H9 (cell line): ENCODE measurements at regions not wholly inside any gene's neighbourhood (a gene's known extent, or its start where the extent isn't known, plus 50 kb on each side); places are given as distances from the start of the nearest gene placed in this dataset.

Source experiments
- DNase-seq: peaks from one replicate; pipeline ENCODE4 v3.0.0-alpha.2; 2017
- H2AFZ ChIP-seq: one replicate; pipeline ENCODE4 v1.6.1; 2013; ENCODE audit warnings: mild to moderate bottlenecking, low read length, control low read depth, moderate library complexity
- H2AK5ac ChIP-seq: 2 replicates; pipeline ENCODE4 v1.6.1; 2013; ENCODE audit warnings: low read length, control low read depth, mixed read lengths; ENCODE audit not compliant: insufficient read length
- H2BK120ac ChIP-seq: one replicate; pipeline ENCODE4 v1.6.1; 2013; ENCODE audit warnings: low read depth, mild to moderate bottlenecking, low read length, control low read depth, inconsistent platforms; ENCODE audit not compliant: poor library complexity, severe bottlenecking
- H2BK12ac ChIP-seq: 2 replicates; pipeline ENCODE4 v1.6.1; 2013; ENCODE audit warnings: low read length, control low read depth, mixed read lengths, low read depth; ENCODE audit not compliant: insufficient read length
- H2BK15ac ChIP-seq: 2 replicates; pipeline ENCODE4 v1.6.1; 2013; ENCODE audit warnings: low read depth, low read length, control low read depth
- H2BK20ac ChIP-seq: one replicate; pipeline ENCODE4 v1.6.1; 2013; ENCODE audit warnings: low read depth, mild to moderate bottlenecking, low read length, control low read depth, inconsistent platforms; ENCODE audit not compliant: poor library complexity, severe bottlenecking
- H2BK5ac ChIP-seq: 2 replicates; pipeline ENCODE4 v1.6.1; 2013; ENCODE audit warnings: low read length, control low read depth, mixed read lengths; ENCODE audit not compliant: insufficient read length
- H3K14ac ChIP-seq: 2 replicates; pipeline ENCODE4 v1.6.1; 2013; ENCODE audit warnings: low read length, control low read depth; ENCODE audit not compliant: insufficient read depth
- H3K18ac ChIP-seq: 2 replicates; pipeline ENCODE4 v1.6.1; 2013; ENCODE audit warnings: low read depth, mild to moderate bottlenecking, mixed read lengths, low read length, control low read depth; ENCODE audit not compliant: insufficient read length
- H3K23ac ChIP-seq: 2 replicates; pipeline ENCODE4 v1.6.1; 2013; ENCODE audit warnings: low read length, control low read depth, mixed read lengths, low read depth; ENCODE audit not compliant: insufficient read length
- H3K23me2 ChIP-seq: 2 replicates; pipeline ENCODE4 v1.6.1; 2013; ENCODE audit warnings: low read depth, mild to moderate bottlenecking, mixed read lengths, low read length, control low read depth; ENCODE audit not compliant: insufficient read length, poor library complexity, severe bottlenecking
- H3K27ac ChIP-seq: 2 replicates; pipeline ENCODE4 v1.5.1; 2013; ENCODE audit warnings: low read length, control low read depth, mixed read lengths, low read depth; ENCODE audit not compliant: insufficient read length
- H3K27me3 ChIP-seq: 2 replicates; pipeline ENCODE4 v1.6.1; 2013; ENCODE audit warnings: low read length, control low read depth, inconsistent platforms; ENCODE audit not compliant: insufficient read depth
- H3K4ac ChIP-seq: 2 replicates; pipeline ENCODE4 v1.6.1; 2013; ENCODE audit warnings: low read depth, mild to moderate bottlenecking, control low read depth, inconsistent platforms, low read length, moderate library complexity
- H3K4me1 ChIP-seq: 2 replicates; pipeline ENCODE4 v1.6.1; 2013; ENCODE audit warnings: low read length, control low read depth, inconsistent platforms; ENCODE audit not compliant: insufficient read depth
- H3K4me2 ChIP-seq: 2 replicates; pipeline ENCODE4 v1.6.1; 2013; ENCODE audit warnings: low read length, control low read depth, mixed read lengths; ENCODE audit not compliant: insufficient read length, insufficient read depth
- H3K56ac ChIP-seq: 2 replicates; pipeline ENCODE4 v1.6.1; 2013; ENCODE audit warnings: low read depth, mild to moderate bottlenecking, mixed read lengths, low read length, control low read depth; ENCODE audit not compliant: insufficient read length
- H3K79me1 ChIP-seq: 2 replicates; pipeline ENCODE4 v1.6.1; 2013; ENCODE audit warnings: low read depth, mild to moderate bottlenecking, moderate library complexity, low read length, control low read depth, inconsistent platforms; ENCODE audit not compliant: insufficient read depth, poor library complexity, severe bottlenecking
- H3K79me2 ChIP-seq: 2 replicates; pipeline ENCODE4 v1.6.1; 2013; ENCODE audit warnings: low read length, control low read depth, inconsistent platforms; ENCODE audit not compliant: insufficient read depth
- H3K9ac ChIP-seq: 2 replicates; pipeline ENCODE4 v1.6.1; 2013; ENCODE audit warnings: low read length, control low read depth, mixed read lengths; ENCODE audit not compliant: insufficient read length; ENCODE audit errors: extremely low read depth
- H3K9me3 ChIP-seq: one replicate; pipeline ENCODE4 v1.6.1; 2013; ENCODE audit warnings: low read depth, low read length, inconsistent platforms; ENCODE audit not compliant: control insufficient read depth
- H3T11ph ChIP-seq: one replicate; pipeline ENCODE4 v1.6.1; 2013; ENCODE audit warnings: mild to moderate bottlenecking, low read length, control low read depth, inconsistent platforms
- H4K20me1 ChIP-seq: one replicate; pipeline ENCODE4 v1.6.1; 2013; ENCODE audit not compliant: control insufficient read depth, insufficient read length, insufficient read depth
- H4K5ac ChIP-seq: 2 replicates; pipeline ENCODE4 v1.6.1; 2013; ENCODE audit warnings: low read depth, mild to moderate bottlenecking, mixed read lengths, low read length, control low read depth; ENCODE audit not compliant: insufficient read length
- H4K8ac ChIP-seq: replicated peaks from 2 replicates; pipeline ENCODE4 v1.6.1; 2013; ENCODE audit warnings: low read length, control low read depth, mixed read lengths, low read depth; ENCODE audit not compliant: insufficient read length
- H4K91ac ChIP-seq: 2 replicates; pipeline ENCODE4 v1.6.1; 2013; ENCODE audit warnings: low read depth, mild to moderate bottlenecking, moderate library complexity, mixed read lengths, low read length, control low read depth; ENCODE audit not compliant: insufficient read length
- H3K27ac Mint-ChIP-seq, 3 experiments: 2 replicates in 2 of 3; 3 replicates in 1 of 3; pipeline ENCODE4 v1.8.0; 2020 to 2021; ENCODE audit warnings: mixed read lengths in 3 of 3, mild to moderate bottlenecking in 1 of 3, moderate library complexity in 1 of 3
- H3K27me3 Mint-ChIP-seq: 2 replicates; pipeline ENCODE4 v1.8.0; 2021; ENCODE audit warnings: low read depth, mild to moderate bottlenecking, moderate library complexity, mixed read lengths
- H3K36me3 Mint-ChIP-seq, 3 experiments: 2 replicates in 2 of 3; 3 replicates in 1 of 3; pipeline ENCODE4 v1.8.0; 2020 to 2021; ENCODE audit warnings: low read depth in 3 of 3, mixed read lengths in 3 of 3; ENCODE audit not compliant: insufficient read depth in 1 of 3
- H3K4me1 Mint-ChIP-seq, 2 experiments: 2 replicates each; pipeline ENCODE4 v1.8.0; 2020; ENCODE audit warnings: mixed read lengths in 2 of 2
- H3K4me3 Mint-ChIP-seq, 2 experiments: 2 replicates in 1 of 2; 3 replicates in 1 of 2; pipeline ENCODE4 v1.8.0; 2020 to 2021; ENCODE audit warnings: mild to moderate bottlenecking in 2 of 2, mixed read lengths in 2 of 2, moderate library complexity in 1 of 2
- H3K9me3 Mint-ChIP-seq, 2 experiments: 2 replicates in 1 of 2; 3 replicates in 1 of 2; pipeline ENCODE4 v1.8.0; 2020; ENCODE audit warnings: mild to moderate bottlenecking in 2 of 2, mixed read lengths in 2 of 2, moderate library complexity in 1 of 2
- WGBS: extraction: QIAGEN DNeasy Blood & Tissue Kit; methylation state at CpG from one replicate; pipeline ENCODE4 v1.1.7; 2013; ENCODE audit warnings: missing lambda C conversion rate, low lambda C conversion rate, mixed read lengths; ENCODE audit not compliant: insufficient read length; ENCODE audit errors: extremely low coverage; 5-methylcytosine and 5-hydroxymethylcytosine counted together
- TF ChIP-seq, protein P1 (sequence below): fragments of 200-600 bp; sonication (generic); conservative IDR thresholded peaks from 3 replicates; pipeline ENCODE4 v1.8.0; 2021; ENCODE audit warnings: antibody characterized with exemption, mild to moderate bottlenecking

GRCh38 chrX:121356850-121357171 lies 309.4 kb downstream of the GLUD2 start:
- no peak overlapping the region for H3K4me2 ChIP-seq
- H4K91ac ChIP-seq, result no peak overlapping the region
- H2BK12ac ChIP-seq, result no peak overlapping the region
- Mint-ChIP-seq H3K27ac (no peak overlapping the region), H3K4me3 (no peak overlapping the region), H3K36me3 (peaks cover 0 to 4% (median 0%) of the 10 kb centered on the region in 3 experiments; a peak in 1 of 7 replicates), H3K27me3 (no peaks in the 10 kb centered on the region; the same call in 1 of the 2 replicates), H3K4me1 (no peaks in the 10 kb centered on the region), H3K9me3 (peaks cover 43 to 63% of the 10 kb centered on the region in 2 experiments)
- no peak overlapping the region for H2BK15ac ChIP-seq
- H2BK120ac ChIP-seq, result no peak overlapping the region
- no peak overlapping the region for H4K8ac ChIP-seq
- no peak overlapping the region for H4K5ac ChIP-seq
- H3K79me2 ChIP-seq, result no peaks in the 10 kb centered on the region
- DNase-seq, result no peak
- TF ChIP-seq, protein P1, sequence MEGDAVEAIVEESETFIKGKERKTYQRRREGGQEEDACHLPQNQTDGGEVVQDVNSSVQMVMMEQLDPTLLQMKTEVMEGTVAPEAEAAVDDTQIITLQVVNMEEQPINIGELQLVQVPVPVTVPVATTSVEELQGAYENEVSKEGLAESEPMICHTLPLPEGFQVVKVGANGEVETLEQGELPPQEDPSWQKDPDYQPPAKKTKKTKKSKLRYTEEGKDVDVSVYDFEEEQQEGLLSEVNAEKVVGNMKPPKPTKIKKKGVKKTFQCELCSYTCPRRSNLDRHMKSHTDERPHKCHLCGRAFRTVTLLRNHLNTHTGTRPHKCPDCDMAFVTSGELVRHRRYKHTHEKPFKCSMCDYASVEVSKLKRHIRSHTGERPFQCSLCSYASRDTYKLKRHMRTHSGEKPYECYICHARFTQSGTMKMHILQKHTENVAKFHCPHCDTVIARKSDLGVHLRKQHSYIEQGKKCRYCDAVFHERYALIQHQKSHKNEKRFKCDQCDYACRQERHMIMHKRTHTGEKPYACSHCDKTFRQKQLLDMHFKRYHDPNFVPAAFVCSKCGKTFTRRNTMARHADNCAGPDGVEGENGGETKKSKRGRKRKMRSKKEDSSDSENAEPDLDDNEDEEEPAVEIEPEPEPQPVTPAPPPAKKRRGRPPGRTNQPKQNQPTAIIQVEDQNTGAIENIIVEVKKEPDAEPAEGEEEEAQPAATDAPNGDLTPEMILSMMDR, result no peak
- H3K27me3 ChIP-seq, result no peaks in the 10 kb centered on the region
- no peak overlapping the region for H3K56ac ChIP-seq
- H2AK5ac ChIP-seq, result no peak overlapping the region
- H3K18ac ChIP-seq, result no peak overlapping the region
- H3K14ac ChIP-seq, result no peak overlapping the region
- no peak overlapping the region for H3K9ac ChIP-seq
- H2BK20ac ChIP-seq, result no peak overlapping the region
- H3K27ac ChIP-seq, result no peak overlapping the region
- no CpG with 5 or more reads among the region's 6 CpGs for WGBS
- no peak overlapping the region for H2AFZ ChIP-seq
- H2BK5ac ChIP-seq, result no peak overlapping the region
- no peaks in the 10 kb centered on the region for H3K9me3 ChIP-seq
- H3K23me2 ChIP-seq, result no peaks in the 10 kb centered on the region
- no peak overlapping the region for H3T11ph ChIP-seq
- no peaks in the 10 kb centered on the region for H3K79me1 ChIP-seq
- no peak overlapping the region for H3K4ac ChIP-seq
- H3K23ac ChIP-seq, result no peak overlapping the region
- H4K20me1 ChIP-seq, result no peaks in the 10 kb centered on the region
- H3K4me1 ChIP-seq, result no peaks in the 10 kb centered on the region
